H1 (cell line): ENCODE measurements at regions not wholly inside any gene's neighbourhood (a gene's known extent, or its start where the extent isn't known, plus 50 kb on each side); places are given as distances from the start of the nearest gene placed in this dataset.

ENCODE experiments used
- PHF8 ChIP-seq: fragments of 200-600 bp; sonication (generic); conservative IDR thresholded peaks from 2 replicates; pipeline ENCODE4 v1.7.1; 2012; ENCODE audit warnings: low read depth, mild to moderate bottlenecking, inconsistent platforms, low read length, moderate library complexity
- RXRA ChIP-seq: IDR thresholded peaks from 2 replicates; pipeline ENCODE4 v1.6.1; 2011; ENCODE audit warnings: low read depth, mild to moderate bottlenecking, low read length, moderate library complexity; ENCODE audit not compliant: insufficient read depth
- SUZ12 ChIP-seq: fragments of 200-600 bp; sonication (generic); IDR thresholded peaks from 2 replicates; pipeline ENCODE4 v1.6.1; 2012; ENCODE audit warnings: mild to moderate bottlenecking, inconsistent platforms, low read length, moderate library complexity, mixed read lengths
- TCF12 ChIP-seq: IDR thresholded peaks from 2 replicates; pipeline ENCODE4 v1.6.1; 2011; ENCODE audit warnings: low read depth, mild to moderate bottlenecking, low read length
- TEAD4 ChIP-seq: IDR thresholded peaks from 2 replicates; pipeline ENCODE4 v1.6.1; 2012; ENCODE audit warnings: low read depth, low read length, inconsistent platforms, mixed read lengths

- TF ChIP-seq TEAD4 (no peak), TCF12 (no peak), PHF8 (no peak), RXRA (no peak), SUZ12 (no peak)
Observed at GRCh38 chr5:117266280-117266679, 691.7 kb upstream of the SEMA6A start (continued).
